ENCODE measurements at regions not wholly inside any gene's neighbourhood (a gene's known extent, or its start where the extent isn't known, plus 50 kb on each side); places are given as distances from the start of the nearest gene placed in this dataset.
"Not testable (repeated sequence)": the region's sequence is repeated elsewhere in the genome, so short reads cannot be mapped to it uniquely, and the experiment has no call there.

DNA sequence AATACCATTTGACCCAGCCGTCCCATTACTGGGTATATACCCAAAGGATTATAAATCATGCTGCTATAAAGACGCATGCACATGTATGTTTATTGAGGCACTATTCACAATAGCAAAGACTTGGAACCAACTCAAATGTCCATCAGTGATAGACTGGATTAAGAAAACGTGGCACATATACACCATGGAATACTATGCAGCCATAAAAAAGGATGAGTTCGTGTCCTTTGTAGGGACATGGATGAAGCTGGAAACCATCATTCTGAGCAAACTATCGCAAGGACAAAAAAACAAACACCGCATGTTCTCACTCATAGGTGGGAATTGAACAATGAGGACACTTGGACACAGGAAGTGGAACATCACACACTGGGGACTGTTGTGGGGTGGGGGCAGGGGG, 83.5 kb downstream of the GEMIN8 start:
- TF ChIP-seq, protein P1, sequence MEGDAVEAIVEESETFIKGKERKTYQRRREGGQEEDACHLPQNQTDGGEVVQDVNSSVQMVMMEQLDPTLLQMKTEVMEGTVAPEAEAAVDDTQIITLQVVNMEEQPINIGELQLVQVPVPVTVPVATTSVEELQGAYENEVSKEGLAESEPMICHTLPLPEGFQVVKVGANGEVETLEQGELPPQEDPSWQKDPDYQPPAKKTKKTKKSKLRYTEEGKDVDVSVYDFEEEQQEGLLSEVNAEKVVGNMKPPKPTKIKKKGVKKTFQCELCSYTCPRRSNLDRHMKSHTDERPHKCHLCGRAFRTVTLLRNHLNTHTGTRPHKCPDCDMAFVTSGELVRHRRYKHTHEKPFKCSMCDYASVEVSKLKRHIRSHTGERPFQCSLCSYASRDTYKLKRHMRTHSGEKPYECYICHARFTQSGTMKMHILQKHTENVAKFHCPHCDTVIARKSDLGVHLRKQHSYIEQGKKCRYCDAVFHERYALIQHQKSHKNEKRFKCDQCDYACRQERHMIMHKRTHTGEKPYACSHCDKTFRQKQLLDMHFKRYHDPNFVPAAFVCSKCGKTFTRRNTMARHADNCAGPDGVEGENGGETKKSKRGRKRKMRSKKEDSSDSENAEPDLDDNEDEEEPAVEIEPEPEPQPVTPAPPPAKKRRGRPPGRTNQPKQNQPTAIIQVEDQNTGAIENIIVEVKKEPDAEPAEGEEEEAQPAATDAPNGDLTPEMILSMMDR (IDR thresholded peaks at IDR 0.05; ENCODE audit: poor library complexity, severe bottlenecking): not testable (repeated sequence)
- not testable (repeated sequence) for TF ChIP-seq EZH2 (IDR thresholded peaks at IDR 0.05; ENCODE audit: borderline replicate concordance, insufficient read depth, low read length, poor library complexity, severe bottlenecking); TAF1 (IDR thresholded peaks at IDR 0.05; ENCODE audit: low read depth); POLR2AphosphoS5 (IDR thresholded peaks at IDR 0.05); RAD21 (conservative IDR thresholded peaks at IDR 0.05); SMC3 (conservative IDR thresholded peaks at IDR 0.05; ENCODE audit: poor library complexity); MXI1 (conservative IDR thresholded peaks at IDR 0.05; ENCODE audit: poor library complexity, severe bottlenecking); EP300 (conservative IDR thresholded peaks at IDR 0.05; ENCODE audit: poor library complexity, severe bottlenecking)
- TF ChIP-seq, protein P2, sequence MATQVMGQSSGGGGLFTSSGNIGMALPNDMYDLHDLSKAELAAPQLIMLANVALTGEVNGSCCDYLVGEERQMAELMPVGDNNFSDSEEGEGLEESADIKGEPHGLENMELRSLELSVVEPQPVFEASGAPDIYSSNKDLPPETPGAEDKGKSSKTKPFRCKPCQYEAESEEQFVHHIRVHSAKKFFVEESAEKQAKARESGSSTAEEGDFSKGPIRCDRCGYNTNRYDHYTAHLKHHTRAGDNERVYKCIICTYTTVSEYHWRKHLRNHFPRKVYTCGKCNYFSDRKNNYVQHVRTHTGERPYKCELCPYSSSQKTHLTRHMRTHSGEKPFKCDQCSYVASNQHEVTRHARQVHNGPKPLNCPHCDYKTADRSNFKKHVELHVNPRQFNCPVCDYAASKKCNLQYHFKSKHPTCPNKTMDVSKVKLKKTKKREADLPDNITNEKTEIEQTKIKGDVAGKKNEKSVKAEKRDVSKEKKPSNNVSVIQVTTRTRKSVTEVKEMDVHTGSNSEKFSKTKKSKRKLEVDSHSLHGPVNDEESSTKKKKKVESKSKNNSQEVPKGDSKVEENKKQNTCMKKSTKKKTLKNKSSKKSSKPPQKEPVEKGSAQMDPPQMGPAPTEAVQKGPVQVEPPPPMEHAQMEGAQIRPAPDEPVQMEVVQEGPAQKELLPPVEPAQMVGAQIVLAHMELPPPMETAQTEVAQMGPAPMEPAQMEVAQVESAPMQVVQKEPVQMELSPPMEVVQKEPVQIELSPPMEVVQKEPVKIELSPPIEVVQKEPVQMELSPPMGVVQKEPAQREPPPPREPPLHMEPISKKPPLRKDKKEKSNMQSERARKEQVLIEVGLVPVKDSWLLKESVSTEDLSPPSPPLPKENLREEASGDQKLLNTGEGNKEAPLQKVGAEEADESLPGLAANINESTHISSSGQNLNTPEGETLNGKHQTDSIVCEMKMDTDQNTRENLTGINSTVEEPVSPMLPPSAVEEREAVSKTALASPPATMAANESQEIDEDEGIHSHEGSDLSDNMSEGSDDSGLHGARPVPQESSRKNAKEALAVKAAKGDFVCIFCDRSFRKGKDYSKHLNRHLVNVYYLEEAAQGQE (IDR thresholded peaks at IDR 0.05; ENCODE audit: borderline replicate concordance): not testable (repeated sequence)

Data from neural cell (in vitro differentiated cells).